DND-41 (cell line): ENCODE measurements at regions not wholly inside any gene's neighbourhood (a gene's known extent, or its start where the extent isn't known, plus 50 kb on each side); places are given as distances from the start of the nearest gene placed in this dataset.

Experiments
- ATAC-seq: fragments of 200-7000 bp; cut with Tn5 transposase; 3 replicates; pipeline ENCODE4 v1.9.1; 2021; ENCODE audit warnings: low read depth; ENCODE audit not compliant: insufficient read depth
- DNase-seq: peaks from one replicate; pipeline ENCODE4 v3.0.0-alpha.2; 2020
- H2AFZ ChIP-seq: 2 replicates; pipeline ENCODE4 v1.6.0; 2012; ENCODE audit warnings: low read depth, low read length
- H3K27ac ChIP-seq: 2 replicates; pipeline ENCODE4 v1.5.1; 2012; ENCODE audit warnings: low read length, inconsistent platforms
- H3K27me3 ChIP-seq: fragments of 200-600 bp; sonication (generic); 2 replicates; pipeline ENCODE4 v1.6.0; 2012; ENCODE audit warnings: low read length, mild to moderate bottlenecking, inconsistent platforms; ENCODE audit not compliant: insufficient read depth, poor library complexity
- H3K36me3 ChIP-seq: 2 replicates; pipeline ENCODE4 v1.5.1; 2012; ENCODE audit warnings: low read length, inconsistent platforms; ENCODE audit not compliant: insufficient read depth
- H3K4me1 ChIP-seq: 2 replicates; pipeline ENCODE4 v1.5.1; 2012; ENCODE audit warnings: mild to moderate bottlenecking, low read length; ENCODE audit not compliant: insufficient read depth
- H3K4me2 ChIP-seq: 2 replicates; pipeline ENCODE4 v1.6.0; 2012; ENCODE audit warnings: mild to moderate bottlenecking, moderate library complexity, low read length, inconsistent platforms; ENCODE audit not compliant: insufficient read depth
- H3K4me3 ChIP-seq, 2 experiments: fragments of 200-600 bp in 1 of 2; shearing (Covaris generic) in 1 of 2; 2 replicates each; pipeline ENCODE4 v1.5.1; 2012 to 2016; ENCODE audit warnings: inconsistent platforms in 2 of 2, low read length in 2 of 2, mild to moderate bottlenecking in 2 of 2, low read depth in 1 of 2, moderate library complexity in 1 of 2
- H3K79me2 ChIP-seq: 2 replicates; pipeline ENCODE4 v1.6.0; 2012; ENCODE audit warnings: low read length, inconsistent platforms; ENCODE audit not compliant: insufficient read depth
- H3K9ac ChIP-seq: 2 replicates; pipeline ENCODE4 v1.6.0; 2012; ENCODE audit warnings: low read depth, mild to moderate bottlenecking, inconsistent platforms, low read length, moderate library complexity
- H3K9me3 ChIP-seq: 2 replicates; pipeline ENCODE4 v1.5.1; 2012; ENCODE audit warnings: low read length, moderate library complexity, mild to moderate bottlenecking, inconsistent platforms; ENCODE audit not compliant: insufficient read depth, severe bottlenecking
- H4K20me1 ChIP-seq: 2 replicates; pipeline ENCODE4 v1.6.0; 2012; ENCODE audit warnings: low read length; ENCODE audit not compliant: insufficient read depth
- EZH2 ChIP-seq: IDR thresholded peaks from 3 replicates; pipeline ENCODE4 v1.6.1; 2012; ENCODE audit warnings: borderline replicate concordance, low read depth, mild to moderate bottlenecking, moderate library complexity, low read length, inconsistent platforms; ENCODE audit not compliant: severe bottlenecking
- TF ChIP-seq, protein P1 (sequence below): IDR thresholded peaks from 2 replicates; pipeline ENCODE4 v1.5.1; 2012; ENCODE audit warnings: borderline replicate concordance, low read length, moderate library complexity, mild to moderate bottlenecking; ENCODE audit not compliant: poor library complexity, severe bottlenecking; ENCODE audit errors: extremely low read depth

DNA sequence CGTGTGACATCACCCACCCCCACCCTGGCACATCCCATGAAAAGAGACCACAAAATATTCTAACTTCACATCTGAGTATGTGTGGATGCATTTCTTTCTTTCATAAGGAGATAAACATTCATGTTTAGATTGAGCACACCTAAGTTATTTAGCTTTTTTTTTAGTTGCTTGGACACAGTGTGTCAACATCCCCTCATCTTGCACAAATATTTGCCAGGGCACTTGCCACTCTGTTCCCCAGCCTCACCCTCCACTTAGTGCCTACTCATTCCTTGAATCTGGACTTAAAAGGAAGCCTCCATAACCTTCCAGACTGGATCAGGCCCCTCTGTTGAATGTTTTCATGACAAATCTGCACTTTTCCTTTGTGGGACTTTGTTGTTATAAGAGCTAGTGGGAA lies 338.9 kb upstream of the IGFBP3 start:
- no peaks in the 10 kb centered on the region for H4K20me1 ChIP-seq
- TF ChIP-seq, protein P1, sequence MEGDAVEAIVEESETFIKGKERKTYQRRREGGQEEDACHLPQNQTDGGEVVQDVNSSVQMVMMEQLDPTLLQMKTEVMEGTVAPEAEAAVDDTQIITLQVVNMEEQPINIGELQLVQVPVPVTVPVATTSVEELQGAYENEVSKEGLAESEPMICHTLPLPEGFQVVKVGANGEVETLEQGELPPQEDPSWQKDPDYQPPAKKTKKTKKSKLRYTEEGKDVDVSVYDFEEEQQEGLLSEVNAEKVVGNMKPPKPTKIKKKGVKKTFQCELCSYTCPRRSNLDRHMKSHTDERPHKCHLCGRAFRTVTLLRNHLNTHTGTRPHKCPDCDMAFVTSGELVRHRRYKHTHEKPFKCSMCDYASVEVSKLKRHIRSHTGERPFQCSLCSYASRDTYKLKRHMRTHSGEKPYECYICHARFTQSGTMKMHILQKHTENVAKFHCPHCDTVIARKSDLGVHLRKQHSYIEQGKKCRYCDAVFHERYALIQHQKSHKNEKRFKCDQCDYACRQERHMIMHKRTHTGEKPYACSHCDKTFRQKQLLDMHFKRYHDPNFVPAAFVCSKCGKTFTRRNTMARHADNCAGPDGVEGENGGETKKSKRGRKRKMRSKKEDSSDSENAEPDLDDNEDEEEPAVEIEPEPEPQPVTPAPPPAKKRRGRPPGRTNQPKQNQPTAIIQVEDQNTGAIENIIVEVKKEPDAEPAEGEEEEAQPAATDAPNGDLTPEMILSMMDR = no peak
- TF ChIP-seq EZH2 = no peak
- H3K79me2 ChIP-seq = no peaks in the 10 kb centered on the region
- DNase-seq (no peak), ATAC-seq (no peak)
- no peak overlapping the region for H3K4me3 ChIP-seq
- H3K9ac ChIP-seq = no peak overlapping the region
- H3K36me3 ChIP-seq = no peaks in the 10 kb centered on the region
- H3K4me2 ChIP-seq = no peak overlapping the region
- no peak overlapping the region for H3K27ac ChIP-seq
- no peaks in the 10 kb centered on the region for H3K4me1 ChIP-seq
- peaks cover 8% of the 10 kb centered on the region for H3K9me3 ChIP-seq
- no peak overlapping the region for H2AFZ ChIP-seq
- no peaks in the 10 kb centered on the region for H3K27me3 ChIP-seq

DNA sequence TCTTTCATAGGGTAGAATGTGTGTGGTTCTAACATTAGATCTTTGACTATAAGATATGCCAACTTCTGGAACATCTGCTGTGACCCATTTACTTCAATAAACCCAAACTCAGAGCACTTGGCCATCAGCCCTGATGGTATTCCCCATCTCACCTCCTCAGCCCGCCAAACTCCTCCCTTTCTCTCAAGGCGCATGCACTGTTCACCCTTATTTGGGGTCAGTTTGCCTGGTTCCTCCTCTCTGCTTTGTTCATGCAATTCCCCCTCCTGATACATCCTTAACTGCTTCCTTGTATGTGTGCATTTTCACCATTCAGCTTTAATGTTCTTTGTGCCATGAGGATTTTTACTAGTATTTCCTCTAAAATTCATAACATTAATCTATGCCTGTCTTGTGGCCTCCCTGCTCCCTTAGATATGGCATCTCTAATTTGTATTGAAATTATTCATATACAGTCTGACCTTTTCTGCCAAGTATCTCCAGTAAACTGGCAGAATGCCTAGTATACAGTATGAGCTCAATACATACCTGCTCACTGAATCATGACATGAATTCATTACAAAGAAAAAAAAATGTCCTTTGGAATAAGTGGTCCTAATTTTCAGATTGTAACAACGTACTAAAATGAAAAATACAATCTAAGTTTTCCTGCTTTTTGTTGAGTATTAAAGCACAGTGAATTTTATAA lies 336.8 kb upstream of the IGFBP3 start:
- Histone ChIP-seq H3K9ac (no peak overlapping the region), H3K27ac (no peak overlapping the region), H2AFZ (no peak overlapping the region), H3K4me2 (no peak overlapping the region), H4K20me1 (no peaks in the 10 kb centered on the region), H3K79me2 (no peaks in the 10 kb centered on the region), H3K4me1 (no peaks in the 10 kb centered on the region), H3K36me3 (no peaks in the 10 kb centered on the region), H3K27me3 (no peaks in the 10 kb centered on the region), H3K9me3 (peaks cover 8% of the 10 kb centered on the region), H3K4me3 (no peak overlapping the region)
- TF ChIP-seq EZH2 = no peak
- TF ChIP-seq, protein P1 = no peak
- no peak for DNase-seq
- no peak for ATAC-seq

DNA sequence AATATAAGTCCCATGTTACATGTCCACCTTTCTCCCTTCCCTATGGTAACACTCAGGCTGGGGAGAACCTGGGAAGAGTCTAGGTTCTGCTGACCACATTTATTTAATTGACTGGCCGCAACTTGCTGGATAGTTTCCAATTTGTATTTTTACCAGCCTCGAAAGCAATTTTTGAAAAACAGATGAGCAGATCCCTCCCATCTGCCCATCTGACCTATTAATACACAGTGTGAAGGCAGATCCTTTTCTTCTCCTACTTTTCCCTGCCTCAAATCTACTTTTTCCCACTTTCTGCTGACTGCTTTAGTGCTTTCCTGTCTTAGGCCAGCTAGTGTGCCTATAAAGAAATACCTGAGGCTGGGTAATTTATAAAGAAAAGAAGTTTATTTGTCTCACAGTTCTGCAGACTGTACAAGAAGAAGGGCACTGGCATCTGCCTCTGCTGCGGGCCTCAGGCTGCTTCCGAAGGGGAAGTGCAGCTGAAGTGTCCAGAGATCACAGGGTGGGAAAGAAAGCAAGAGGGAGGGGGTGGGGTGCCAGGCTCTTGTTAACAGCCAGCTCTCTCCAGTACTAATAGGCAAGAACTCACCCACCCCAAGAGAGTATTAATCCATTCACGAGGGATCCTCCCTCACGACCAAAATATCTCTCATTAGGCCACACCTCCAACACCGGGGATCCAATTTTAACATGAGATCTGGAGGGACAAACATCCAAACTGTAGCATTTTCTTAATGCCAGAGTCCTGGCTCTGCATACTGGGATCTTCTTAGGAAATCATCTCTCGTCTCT lies 336.0 kb upstream of the IGFBP3 start:
- no peak overlapping the region for H3K27ac ChIP-seq
- H2AFZ ChIP-seq = no peak overlapping the region
- no peaks in the 10 kb centered on the region for H3K4me1 ChIP-seq
- ATAC-seq (no peak), DNase-seq (no peak)
- TF ChIP-seq, protein P1 = no peak
- no peak for TF ChIP-seq EZH2
- H3K36me3 ChIP-seq = no peaks in the 10 kb centered on the region
- no peak overlapping the region for H3K4me3 ChIP-seq
- H3K79me2 ChIP-seq = no peaks in the 10 kb centered on the region
- H3K9ac ChIP-seq = no peak overlapping the region
- no peaks in the 10 kb centered on the region for H4K20me1 ChIP-seq
- H3K9me3 ChIP-seq = peaks cover 8% of the 10 kb centered on the region
- H3K27me3 ChIP-seq = no peaks in the 10 kb centered on the region
- H3K4me2 ChIP-seq = no peak overlapping the region
